GM21390 (cell line): ENCODE measurements at regions not wholly inside any gene's neighbourhood (a gene's known extent, or its start where the extent isn't known, plus 50 kb on each side); places are given as distances from the start of the nearest gene placed in this dataset.

ENCODE experiments used
- ATAC-seq: cut with Tn5 transposase; IDR thresholded peaks from one replicate; pipeline ENCODE4 v1.9.1; 2021; ENCODE audit not compliant: unreplicated experiment

- no peak for ATAC-seq
Measured at GRCh38 chr15:38046257-38047051, 112.0 kb downstream of the TMCO5A start.

GRCh38 chr15:38048001-38048455 is 113.6 kb downstream of the TMCO5A start:
- ATAC-seq, result peak; percentile 61

- no peak for ATAC-seq
Measured at GRCh38 chr15:38049891-38050290, 115.5 kb downstream of the TMCO5A start.

- ATAC-seq, result no peak
Measured at GRCh38 chr15:38050529-38051448, 116.3 kb downstream of the TMCO5A start.

- no peak for ATAC-seq
Measured at GRCh38 chr15:38053205-38053604, 118.8 kb downstream of the TMCO5A start.

GRCh38 chr15:38053776-38054175 is 119.3 kb downstream of the TMCO5A start:
- ATAC-seq, result no peak

GRCh38 chr15:38054488-38054887 is 120.0 kb downstream of the TMCO5A start:
- ATAC-seq, result no peak

GRCh38 chr15:38058596-38059075 is 124.2 kb downstream of the TMCO5A start:
- no peak for ATAC-seq

- ATAC-seq, result no peak
Measured at GRCh38 chr15:38059665-38060064, 125.2 kb downstream of the TMCO5A start.

GRCh38 chr15:38061856-38062649 is 127.6 kb downstream of the TMCO5A start:
- no peak for ATAC-seq

- no peak for ATAC-seq
Measured at GRCh38 chr15:38062696-38063095, 128.3 kb downstream of the TMCO5A start.

GRCh38 chr15:38065721-38066345 is 131.4 kb downstream of the TMCO5A start:
- ATAC-seq, result no peak

- ATAC-seq, result no peak
Measured at GRCh38 chr15:38066612-38067011, 132.2 kb downstream of the TMCO5A start.

- ATAC-seq, result peak; percentile 89
Measured at GRCh38 chr15:38068626-38069391, 134.4 kb downstream of the TMCO5A start.

- ATAC-seq, result no peak
Measured at GRCh38 chr15:38069511-38070011, 135.1 kb downstream of the TMCO5A start.

GRCh38 chr15:38070778-38071177 is 136.3 kb downstream of the TMCO5A start:
- ATAC-seq, result no peak

GRCh38 chr15:38071211-38071972 is 137.0 kb downstream of the TMCO5A start:
- no peak for ATAC-seq

- ATAC-seq, result no peak
Measured at GRCh38 chr15:38072007-38072347, 137.5 kb downstream of the TMCO5A start.
